ELF-1 (cell line): ENCODE measurements at regions not wholly inside any gene's neighbourhood (a gene's known extent, or its start where the extent isn't known, plus 50 kb on each side); places are given as distances from the start of the nearest gene placed in this dataset.

Source experiments
- DNase-seq: peaks from one replicate; pipeline ENCODE4 v3.0.0-alpha.2; 2016; ENCODE audit warnings: low read depth, low spot score

- no peak for DNase-seq
These were observed 147.4 kb downstream of the ACTBL2 start for GRCh38 chr5:57335092-57335660.

DNA sequence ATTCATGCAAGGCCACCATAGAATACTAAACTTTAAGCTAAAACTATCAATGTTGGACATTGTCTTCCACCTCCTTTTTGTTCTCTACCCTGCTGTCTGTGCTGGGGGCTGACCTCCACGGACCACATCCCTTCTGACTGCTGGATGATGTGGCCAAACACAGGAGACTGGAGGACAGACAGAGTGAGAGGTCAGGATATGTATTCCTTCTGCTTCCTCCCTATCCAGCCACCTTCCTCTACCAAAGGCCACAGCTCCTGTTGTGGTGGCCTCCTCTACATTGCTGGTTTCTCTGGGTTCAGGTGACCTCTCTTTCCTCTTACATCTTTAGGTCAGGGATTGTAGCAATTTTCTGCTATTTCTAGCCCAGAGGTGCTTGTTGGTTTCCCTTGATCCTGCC is 148.1 kb downstream of the ACTBL2 start:
- DNase-seq, result no peak

GRCh38 chr5:57332361-57332760 is 150.2 kb downstream of the ACTBL2 start:
- DNase-seq, result no peak

DNA sequence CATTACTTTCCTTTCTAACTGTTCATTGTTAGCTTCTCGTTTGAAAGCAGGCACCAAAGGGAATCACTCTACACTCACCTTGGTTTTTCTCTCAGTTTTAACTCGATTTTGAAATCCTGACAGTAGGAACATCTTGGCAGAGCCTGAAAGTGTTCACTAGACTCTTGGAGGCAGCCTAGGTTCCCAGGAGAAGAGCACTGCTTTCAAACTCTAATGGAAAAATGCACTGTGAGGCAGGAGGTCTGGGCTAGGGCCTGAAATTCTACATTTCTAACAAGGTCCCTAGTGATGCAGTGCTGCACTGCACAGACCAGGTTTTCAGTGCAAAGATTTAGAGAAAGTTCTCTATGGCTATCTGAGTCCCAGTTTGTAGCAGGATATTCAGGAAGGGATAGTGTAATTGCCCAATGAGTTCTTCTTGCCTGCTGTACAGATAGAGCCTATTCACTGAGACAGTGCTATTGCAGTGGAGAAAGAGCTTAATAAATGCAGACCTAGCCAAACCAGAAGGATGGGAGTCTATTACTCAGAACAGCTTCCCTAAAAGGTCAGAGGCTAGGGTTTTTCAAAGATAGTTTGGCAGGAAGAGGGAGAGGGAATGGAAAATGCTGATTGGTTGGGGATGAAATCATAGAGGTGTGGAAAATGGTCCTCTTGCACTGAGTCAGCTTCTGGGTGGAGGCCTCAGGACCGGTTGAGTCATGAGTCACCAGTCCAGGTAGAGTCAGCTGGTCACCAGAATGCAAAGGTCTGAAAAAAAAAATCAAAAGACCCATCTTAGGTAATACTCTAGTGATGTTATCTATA is 153.9 kb downstream of the GPBP1 start:
- no peak for DNase-seq

GRCh38 chr5:57325678-57326397 is 152.0 kb downstream of the GPBP1 start:
- DNase-seq, result no peak

- no peak for DNase-seq
These were observed 151.0 kb downstream of the GPBP1 start for GRCh38 chr5:57324861-57325260.

GRCh38 chr5:57324181-57324580 is 150.3 kb downstream of the GPBP1 start:
- DNase-seq, result no peak

- DNase-seq, result no peak
These were observed 146.7 kb downstream of the GPBP1 start for GRCh38 chr5:57320582-57320981.

- no peak for DNase-seq
These were observed 145.8 kb downstream of the GPBP1 start for GRCh38 chr5:57319628-57320027.

GRCh38 chr5:57318251-57318650 is 144.4 kb downstream of the GPBP1 start:
- no peak for DNase-seq

- DNase-seq, result no peak
These were observed 143.5 kb downstream of the GPBP1 start for GRCh38 chr5:57317341-57317740.

DNA sequence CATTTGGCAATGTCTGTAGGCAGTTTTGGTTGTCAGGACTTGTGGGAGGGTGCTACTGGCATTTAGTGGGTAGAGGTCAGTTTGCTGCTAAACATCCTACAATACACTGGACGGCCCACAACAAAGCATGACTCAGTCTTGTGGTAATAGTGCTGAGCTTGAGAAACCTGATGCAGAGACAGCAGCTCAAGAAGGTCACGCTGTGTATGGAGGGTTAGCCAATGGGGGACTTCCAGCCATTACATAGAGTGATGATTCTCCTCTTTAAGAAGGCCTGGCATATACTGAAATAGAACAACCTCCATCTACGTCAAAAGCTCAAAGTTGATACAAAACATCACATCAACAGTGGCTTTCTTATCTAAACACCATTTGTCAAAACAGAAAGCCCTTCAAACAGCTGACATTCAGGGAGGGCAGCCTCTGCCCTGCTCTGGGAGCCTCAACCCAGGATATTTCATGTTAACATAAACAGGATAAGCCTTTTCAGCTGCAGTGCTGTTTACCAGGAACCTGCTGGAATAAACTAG is 143.0 kb downstream of the GPBP1 start:
- peak; percentile 18 for DNase-seq

DNA sequence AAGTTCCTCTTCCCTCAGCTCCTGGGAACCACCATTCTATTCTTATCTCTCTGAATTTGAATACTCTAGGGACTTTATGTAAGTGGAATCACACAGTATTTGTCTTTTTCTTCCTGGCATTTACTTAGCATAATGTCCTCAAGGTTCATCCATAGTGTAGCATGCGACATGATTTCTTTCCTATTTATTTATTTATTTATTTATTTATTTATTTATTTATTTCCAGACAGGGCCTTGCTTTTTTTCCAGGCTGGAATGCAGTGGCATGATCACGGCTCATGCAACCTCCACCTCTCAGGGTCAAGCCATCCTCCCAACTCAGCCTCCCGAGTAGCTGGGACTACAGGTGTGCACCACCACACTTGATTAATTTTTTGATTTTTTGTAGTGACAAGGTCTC is 142.1 kb downstream of the GPBP1 start:
- no peak for DNase-seq
